HG02870 (cell line): ENCODE measurements at regions not wholly inside any gene's neighbourhood (a gene's known extent, or its start where the extent isn't known, plus 50 kb on each side); places are given as distances from the start of the nearest gene placed in this dataset.
"Not testable (repeated sequence)": the region's sequence is repeated elsewhere in the genome, so short reads cannot be mapped to it uniquely, and the experiment has no call there.

Experiments
- ATAC-seq: cut with Tn5 transposase; IDR thresholded peaks from one replicate; pipeline ENCODE4 v1.9.1; 2021; ENCODE audit warnings: mild to moderate bottlenecking, moderate library complexity; ENCODE audit not compliant: unreplicated experiment

- ATAC-seq = no peak
Observed at GRCh38 chr4:19187691-19188090, 1064.0 kb upstream of the SLIT2 start.

GRCh38 chr4:19187096-19187495, 1064.6 kb upstream of the SLIT2 start:
- ATAC-seq = no peak

- not testable (repeated sequence) for ATAC-seq
Observed at GRCh38 chr4:19181631-19182030, 1070.1 kb upstream of the SLIT2 start.

- no peak for ATAC-seq
Observed at GRCh38 chr4:19178835-19179234, 1072.9 kb upstream of the SLIT2 start.

- no peak for ATAC-seq
Observed at GRCh38 chr4:19177616-19178015, 1074.1 kb upstream of the SLIT2 start.

- no peak for ATAC-seq
Observed at GRCh38 chr4:19171832-19172231, 1079.9 kb upstream of the SLIT2 start.

- no peak for ATAC-seq
Observed at GRCh38 chr4:19167311-19167710, 1084.4 kb upstream of the SLIT2 start.

- ATAC-seq = no peak
Observed at GRCh38 chr4:19164334-19164733, 1087.4 kb upstream of the SLIT2 start.

- ATAC-seq = no peak
Observed at GRCh38 chr4:19159874-19160273, 1091.8 kb upstream of the SLIT2 start.

GRCh38 chr4:19158107-19158809, 1093.4 kb upstream of the SLIT2 start:
- ATAC-seq = no peak

- ATAC-seq = no peak
Observed at GRCh38 chr4:19156786-19157185, 1094.9 kb upstream of the SLIT2 start.

- no peak for ATAC-seq
Observed at GRCh38 chr4:19155568-19155967, 1096.1 kb upstream of the SLIT2 start.

GRCh38 chr4:19154267-19154666, 1097.4 kb upstream of the SLIT2 start:
- ATAC-seq = not testable (repeated sequence)

- ATAC-seq = no peak
Observed at GRCh38 chr4:19152264-19152663, 1099.4 kb upstream of the SLIT2 start.

- ATAC-seq = peak; percentile 50
Observed at GRCh38 chr4:19151684-19152083, 1100.0 kb upstream of the SLIT2 start.

- ATAC-seq = no peak
Observed at GRCh38 chr4:19146038-19146437, 1105.7 kb upstream of the SLIT2 start.

GRCh38 chr4:19135895-19136633, 1114.5 kb upstream of the LCORL start:
- ATAC-seq = no peak

- ATAC-seq = no peak
Observed at GRCh38 chr4:19134685-19135084, 1113.1 kb upstream of the LCORL start.

- no peak for ATAC-seq
Observed at GRCh38 chr4:19133315-19133714, 1111.8 kb upstream of the LCORL start.

- ATAC-seq = no peak
Observed at GRCh38 chr4:19130866-19131265, 1109.3 kb upstream of the LCORL start.

GRCh38 chr4:19128176-19128575, 1106.6 kb upstream of the LCORL start:
- no peak for ATAC-seq

GRCh38 chr4:19126903-19127302, 1105.3 kb upstream of the LCORL start:
- no peak for ATAC-seq
